Neural crest cell (in vitro differentiated cells): ENCODE measurements at regions not wholly inside any gene's neighbourhood (a gene's known extent, or its start where the extent isn't known, plus 50 kb on each side); places are given as distances from the start of the nearest gene placed in this dataset.

Experiments
- DNase-seq: peaks from one replicate; pipeline ENCODE4 v3.0.0; 2021; ENCODE audit warnings: low read depth, mixed read lengths, low spot score
- H3K27ac Mint-ChIP-seq: one replicate; pipeline ENCODE4 v1.8.0; 2021; ENCODE audit warnings: mild to moderate bottlenecking, mixed read lengths; ENCODE audit not compliant: unreplicated experiment
- H3K27me3 Mint-ChIP-seq: 2 replicates; pipeline ENCODE4 v1.8.0; 2021; ENCODE audit warnings: low read depth, mild to moderate bottlenecking, mixed read lengths
- H3K36me3 Mint-ChIP-seq: 2 replicates; pipeline ENCODE4 v1.8.0; 2021; ENCODE audit warnings: low read depth, mild to moderate bottlenecking, mixed read lengths
- H3K4me1 Mint-ChIP-seq: 2 replicates; pipeline ENCODE4 v1.8.0; 2021; ENCODE audit warnings: mixed read lengths
- H3K4me3 Mint-ChIP-seq: one replicate; pipeline ENCODE4 v1.8.0; 2021; ENCODE audit warnings: mild to moderate bottlenecking, mixed read lengths
- H3K9me3 Mint-ChIP-seq: 2 replicates; pipeline ENCODE4 v1.8.0; 2021; ENCODE audit warnings: mixed read lengths
- TF ChIP-seq, protein P1 (sequence below): fragments of 200-600 bp; sonication (generic); conservative IDR thresholded peaks from 2 replicates; pipeline ENCODE4 v1.5.0; 2021; ENCODE audit warnings: antibody characterized with exemption, mild to moderate bottlenecking

DNA sequence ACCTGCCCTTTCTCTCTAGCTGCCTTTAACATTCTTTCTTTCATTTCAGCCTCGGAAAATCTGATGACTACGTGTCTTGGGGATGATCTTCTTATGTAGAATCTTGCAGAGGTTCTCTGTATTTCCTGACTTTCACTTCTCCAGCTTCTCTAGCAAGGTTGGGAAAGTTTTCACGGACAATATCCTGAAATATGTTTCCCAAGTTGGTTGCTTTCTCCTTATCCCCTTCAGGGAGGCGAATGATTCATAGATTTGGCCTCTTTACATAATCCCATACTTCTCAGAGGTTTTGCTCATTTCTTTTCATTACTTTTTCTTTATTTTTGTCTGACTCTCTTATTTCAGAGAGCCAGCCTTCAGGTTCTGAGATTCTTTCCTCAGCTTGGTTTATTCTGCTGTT, 62.1 kb upstream of the CCDC54 start:
- Mint-ChIP-seq H3K36me3 (no peaks in the 10 kb centered on the region), H3K4me1 (no peaks in the 10 kb centered on the region), H3K27ac (peak overlapping the region; percentile 2), H3K9me3 (no peaks in the 10 kb centered on the region), H3K4me3 (no peak overlapping the region), H3K27me3 (no peaks in the 10 kb centered on the region)
- TF ChIP-seq, protein P1, sequence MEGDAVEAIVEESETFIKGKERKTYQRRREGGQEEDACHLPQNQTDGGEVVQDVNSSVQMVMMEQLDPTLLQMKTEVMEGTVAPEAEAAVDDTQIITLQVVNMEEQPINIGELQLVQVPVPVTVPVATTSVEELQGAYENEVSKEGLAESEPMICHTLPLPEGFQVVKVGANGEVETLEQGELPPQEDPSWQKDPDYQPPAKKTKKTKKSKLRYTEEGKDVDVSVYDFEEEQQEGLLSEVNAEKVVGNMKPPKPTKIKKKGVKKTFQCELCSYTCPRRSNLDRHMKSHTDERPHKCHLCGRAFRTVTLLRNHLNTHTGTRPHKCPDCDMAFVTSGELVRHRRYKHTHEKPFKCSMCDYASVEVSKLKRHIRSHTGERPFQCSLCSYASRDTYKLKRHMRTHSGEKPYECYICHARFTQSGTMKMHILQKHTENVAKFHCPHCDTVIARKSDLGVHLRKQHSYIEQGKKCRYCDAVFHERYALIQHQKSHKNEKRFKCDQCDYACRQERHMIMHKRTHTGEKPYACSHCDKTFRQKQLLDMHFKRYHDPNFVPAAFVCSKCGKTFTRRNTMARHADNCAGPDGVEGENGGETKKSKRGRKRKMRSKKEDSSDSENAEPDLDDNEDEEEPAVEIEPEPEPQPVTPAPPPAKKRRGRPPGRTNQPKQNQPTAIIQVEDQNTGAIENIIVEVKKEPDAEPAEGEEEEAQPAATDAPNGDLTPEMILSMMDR = no peak
- no peak for DNase-seq

- Mint-ChIP-seq H3K36me3 (no peaks in the 10 kb centered on the region), H3K4me3 (no peak overlapping the region), H3K4me1 (no peaks in the 10 kb centered on the region), H3K9me3 (no peaks in the 10 kb centered on the region), H3K27me3 (no peaks in the 10 kb centered on the region), H3K27ac (no peak overlapping the region)
- DNase-seq = no peak
- TF ChIP-seq, protein P1 = no peak
Observed at GRCh38 chr3:107323723-107324122, 53.5 kb upstream of the CCDC54 start.

- Mint-ChIP-seq H3K4me3 (no peak overlapping the region), H3K9me3 (no peaks in the 10 kb centered on the region), H3K4me1 (no peaks in the 10 kb centered on the region), H3K27me3 (no peaks in the 10 kb centered on the region), H3K27ac (no peak overlapping the region), H3K36me3 (no peaks in the 10 kb centered on the region)
- TF ChIP-seq, protein P1 = no peak
- DNase-seq = no peak
Observed at GRCh38 chr3:107325446-107325845, 51.8 kb upstream of the CCDC54 start.
